ENCODE measurements at regions not wholly inside any gene's neighbourhood (a gene's known extent, or its start where the extent isn't known, plus 50 kb on each side); places are given as distances from the start of the nearest gene placed in this dataset.
A peak's percentile ranks its signal among the peaks of the same experiment; 100 is the strongest.

- peak; percentile 72 for TF ChIP-seq YY1 (IDR thresholded peaks at IDR 0.05; ENCODE audit: low read depth, low read length)
- TF ChIP-seq CTCF (IDR thresholded peaks at IDR 0.05 in 2 of 3, conservative IDR thresholded peaks at IDR 0.05 in 1 of 3; ENCODE audit: control insufficient read depth in 2 of 3, extremely low read depth in 1 of 3, insufficient read depth in 1 of 3, low read depth in 3 of 3, low read length in 3 of 3) = peak; percentile 94 to 99 (median 98)
- TF ChIP-seq IRF4 (IDR thresholded peaks at IDR 0.05; ENCODE audit: low read depth, low read length) = peak; percentile 56; the same call in 1 of the 2 replicates
- 0 out of 2 replicates have a peak, but pooled peaks have one; percentile 62 for TF ChIP-seq EED (IDR thresholded peaks at IDR 0.05; ENCODE audit: low read depth)
Observed at GRCh38 chr12:9331218-9331626, 123.0 kb upstream of the PZP start (continued).

- WGBS (ENCODE audit: insufficient coverage, insufficient replicate concordance, low lambda C conversion rate, missing lambda C conversion rate) = 74% methylated on average over 5 of the region's 5 CpGs
- DNase-seq (ENCODE audit: low read depth, low spot score) (no peak), FAIRE-seq (no peak), ATAC-seq (no peak)
- no peaks in the 10 kb centered on the region; the same call in 2 of the 3 replicates for H3K9me3 ChIP-seq (replicated peaks; ENCODE audit: control insufficient read depth, insufficient read depth, low read length)
- H3K27me3 ChIP-seq (replicated peaks in 1 of 2; ENCODE audit: control insufficient read depth in 2 of 2, insufficient read depth in 2 of 2, low read length in 1 of 2) = no peaks in the 10 kb centered on the region
- ChIA-PET POLR2A (no interaction called here), RAD21 (ENCODE audit: unreplicated experiment) (interaction anchor here (1.1 to 5.9 kb wide), 3 partner anchors 36 to 383 kb away, joined by 3 to 46 read pairs (median 5); no protein-coding TSS in a partner anchor), CTCF (interaction anchor here (1.9 to 5.0 kb wide), 4 partner anchors 38 to 414 kb away, joined by 4 to 80 read pairs (median 14); no protein-coding TSS in a partner anchor), SMC1A (ENCODE audit: uncharacterized antibody, unreplicated experiment) (interaction anchor here (1.2 to 1.4 kb wide), 2 partner anchors 18 to 59 kb away, joined by 4 to 6 read pairs; no protein-coding TSS in a partner anchor)
- no peaks in the 10 kb centered on the region for H4K20me1 ChIP-seq (ENCODE audit: control insufficient read depth, insufficient read depth)
- H3K4me1 ChIP-seq (ENCODE audit: control insufficient read depth, insufficient read depth, low read length) = peaks cover 16% of the 10 kb centered on the region
- H3K27ac ChIP-seq (ENCODE audit: control insufficient read depth, insufficient read depth) = no peak overlapping the region
- no peak overlapping the region for H2AFZ ChIP-seq (ENCODE audit: control insufficient read depth, low read depth, low read length)
- TF ChIP-seq SREBF2 (IDR thresholded peaks at IDR 0.05; ENCODE audit: low read length) (no peak), FOXK2 (IDR thresholded peaks at IDR 0.05) (no peak), BCL3 (IDR thresholded peaks at IDR 0.05; ENCODE audit: borderline replicate concordance, insufficient read depth, low read depth, low read length, poor library complexity, severe bottlenecking) (no peak), TCF3 (IDR thresholded peaks at IDR 0.05; ENCODE audit: borderline replicate concordance, insufficient read depth, low read depth, low read length) (no peak), NRF1 (conservative IDR thresholded peaks at IDR 0.05; ENCODE audit: low read depth, low read length) (no peak), SIX5 (IDR thresholded peaks at IDR 0.05; ENCODE audit: low read depth, low read length, severe bottlenecking) (no peak), ZNF207 (IDR thresholded peaks at IDR 0.05; ENCODE audit: borderline replicate concordance) (no peak), IKZF1 (conservative IDR thresholded peaks at IDR 0.05) (no peak), PRDM15 (CRISPR knock-in tag; IDR thresholded peaks at IDR 0.05) (no peak), ZNF217 (IDR thresholded peaks at IDR 0.05) (no peak), KLF5 (IDR thresholded peaks at IDR 0.05; ENCODE audit: partially characterized antibody) (no peak), IRF4 (IDR thresholded peaks at IDR 0.05; ENCODE audit: low read depth, low read length) (no peak)
- H3K36me3 ChIP-seq (ENCODE audit: control insufficient read depth in 2 of 2, insufficient read depth in 2 of 2, low read length in 1 of 2) = no peaks in the 10 kb centered on the region
- in situ Hi-C loops (cut with MboI) (no loop called here), intact Hi-C loops (cut with micrococcal nuclease; ENCODE audit: unreplicated experiment) (no loop called here)
- no TSS peak for BruUV-seq (replicated peaks)
- H3K4me3 ChIP-seq = no peak overlapping the region
- H3K9ac ChIP-seq (ENCODE audit: control insufficient read depth, insufficient read depth, low read length) = no peak overlapping the region
- H3K4me2 ChIP-seq (ENCODE audit: control insufficient read depth, insufficient read depth) = no peak overlapping the region
- no peaks in the 10 kb centered on the region; the same call in 1 of the 2 replicates for H3K79me2 ChIP-seq (ENCODE audit: control insufficient read depth, insufficient read depth, low read length)
Observed at GRCh38 chr12:9329019-9329418, 120.8 kb upstream of the PZP start.
